Neural cell (in vitro differentiated cells): ENCODE measurements at regions not wholly inside any gene's neighbourhood (a gene's known extent, or its start where the extent isn't known, plus 50 kb on each side); places are given as distances from the start of the nearest gene placed in this dataset.

Experiments
- H2AFZ ChIP-seq: fragments of 200-600, 300-800 bp; sonication (generic), shearing (Covaris generic); 2 replicates; pipeline ENCODE4 v1.6.0; 2014; ENCODE audit warnings: low read depth, mild to moderate bottlenecking, antibody characterized with exemption, low read length, moderate library complexity
- H3F3A ChIP-seq: fragments of 200-600 bp; shearing (Covaris generic); 2 replicates; pipeline ENCODE4 v1.6.1; 2016; ENCODE audit warnings: mild to moderate bottlenecking, moderate library complexity, mixed read lengths, antibody characterized with exemption, low read length; ENCODE audit not compliant: insufficient read depth, poor library complexity, severe bottlenecking
- H3K27ac ChIP-seq: fragments of 200-600, 300-800 bp; sonication (generic), shearing (Covaris generic); 2 replicates; pipeline ENCODE4 v1.5.1; 2014; ENCODE audit warnings: mild to moderate bottlenecking, low read length, moderate library complexity
- H3K27me3 ChIP-seq: fragments of 300-800, 200-600 bp; sonication (generic), shearing (Covaris generic); 2 replicates; pipeline ENCODE4 v1.6.0; 2014; ENCODE audit warnings: mild to moderate bottlenecking, low read depth, low read length, moderate library complexity; ENCODE audit not compliant: insufficient read depth
- H3K36me3 ChIP-seq: fragments of 300-800, 200-600 bp; sonication (generic), shearing (Covaris generic); 2 replicates; pipeline ENCODE4 v1.5.1; 2014; ENCODE audit warnings: mild to moderate bottlenecking, antibody characterized with exemption, low read length, moderate library complexity; ENCODE audit not compliant: insufficient read depth
- H3K4me2 ChIP-seq: fragments of 300-800, 200-600 bp; sonication (generic), shearing (Covaris generic); 2 replicates; pipeline ENCODE4 v1.6.0; 2014; ENCODE audit warnings: mild to moderate bottlenecking, low read length
- H3K4me3 ChIP-seq: fragments of 300-800, 200-600 bp; sonication (generic), shearing (Covaris generic); 2 replicates; pipeline ENCODE4 v1.5.1; 2014; ENCODE audit warnings: mild to moderate bottlenecking, low read length, moderate library complexity
- H3K79me2 ChIP-seq: fragments of 200-600 bp; shearing (Covaris generic); replicated peaks from 2 replicates; pipeline ENCODE4 v1.6.0; 2014; ENCODE audit warnings: mild to moderate bottlenecking, low read length, moderate library complexity; ENCODE audit not compliant: insufficient read depth
- H3K9ac ChIP-seq: fragments of 300-800, 200-600 bp; sonication (generic), shearing (Covaris generic); 2 replicates; pipeline ENCODE4 v1.6.1; 2016; ENCODE audit warnings: mild to moderate bottlenecking, low read length, mixed read lengths
- H3K9me2 ChIP-seq: fragments of 200-600 bp; shearing (Covaris generic); 2 replicates; pipeline ENCODE4 v1.6.1; 2016; ENCODE audit warnings: mild to moderate bottlenecking, low read length, mixed read lengths; ENCODE audit not compliant: insufficient read depth
- H3K9me3 ChIP-seq: fragments of 200-600, 300-800 bp; sonication (generic), shearing (Covaris generic); 2 replicates; pipeline ENCODE4 v1.6.1; 2016; ENCODE audit warnings: mild to moderate bottlenecking, mixed run types, low read length, moderate library complexity, mixed read lengths
- H4K20me1 ChIP-seq: fragments of 200-600 bp; shearing (Covaris generic); 2 replicates; pipeline ENCODE4 v1.6.1; 2016; ENCODE audit warnings: mild to moderate bottlenecking, mixed run types; ENCODE audit not compliant: insufficient read depth
- EP300 ChIP-seq: fragments of 450-650 bp; conservative IDR thresholded peaks from 2 replicates; pipeline ENCODE4 v1.6.1; 2014; ENCODE audit warnings: antibody characterized with exemption, mild to moderate bottlenecking, moderate library complexity; ENCODE audit not compliant: poor library complexity, severe bottlenecking
- EZH2 ChIP-seq: fragments of 200-600, 300-800 bp; shearing (Covaris generic), sonication (generic); IDR thresholded peaks from 2 replicates; pipeline ENCODE4 v1.6.1; 2014; ENCODE audit warnings: antibody characterized with exemption, low read length, borderline replicate concordance, mild to moderate bottlenecking; ENCODE audit not compliant: insufficient read depth, poor library complexity, severe bottlenecking
- MXI1 ChIP-seq: fragments of 450-650 bp; conservative IDR thresholded peaks from 2 replicates; pipeline ENCODE4 v1.6.1; 2014; ENCODE audit warnings: antibody characterized with exemption, mild to moderate bottlenecking; ENCODE audit not compliant: poor library complexity, severe bottlenecking
- POLR2AphosphoS5 ChIP-seq: IDR thresholded peaks from 2 replicates; pipeline ENCODE4 v1.6.1; 2012
- RAD21 ChIP-seq: fragments of 450-650 bp; conservative IDR thresholded peaks from 2 replicates; pipeline ENCODE4 v1.6.1; 2014; ENCODE audit warnings: antibody characterized with exemption, mild to moderate bottlenecking, moderate library complexity
- REST ChIP-seq: IDR thresholded peaks from 2 replicates; pipeline ENCODE4 v1.6.1; 2012; ENCODE audit warnings: borderline replicate concordance
- SMC3 ChIP-seq: fragments of 450-650 bp; conservative IDR thresholded peaks from 2 replicates; pipeline ENCODE4 v1.6.1; 2014; ENCODE audit warnings: antibody characterized with exemption, mild to moderate bottlenecking, moderate library complexity; ENCODE audit not compliant: poor library complexity
- TAF1 ChIP-seq: IDR thresholded peaks from 2 replicates; pipeline ENCODE4 v1.6.1; 2012; ENCODE audit warnings: low read depth
- TF ChIP-seq, protein P1 (sequence below): fragments of 450-650 bp; IDR thresholded peaks from 2 replicates; pipeline ENCODE4 v1.5.1; 2014; ENCODE audit warnings: antibody characterized with exemption, mild to moderate bottlenecking, moderate library complexity; ENCODE audit not compliant: poor library complexity, severe bottlenecking

- Histone ChIP-seq H2AFZ (no peak overlapping the region), H3K9me2 (no peaks in the 10 kb centered on the region), H4K20me1 (no peaks in the 10 kb centered on the region), H3K36me3 (no peaks in the 10 kb centered on the region), H3K27ac (no peak overlapping the region), H3K9me3 (no peaks in the 10 kb centered on the region), H3F3A (no peaks in the 10 kb centered on the region), H3K4me3 (no peak overlapping the region), H3K79me2 (no peaks in the 10 kb centered on the region), H3K9ac (no peak overlapping the region), H3K4me2 (no peak overlapping the region), H3K27me3 (no peaks in the 10 kb centered on the region)
- TF ChIP-seq TAF1 (no peak), REST (no peak), EZH2 (no peak), RAD21 (no peak)
- TF ChIP-seq, protein P1, sequence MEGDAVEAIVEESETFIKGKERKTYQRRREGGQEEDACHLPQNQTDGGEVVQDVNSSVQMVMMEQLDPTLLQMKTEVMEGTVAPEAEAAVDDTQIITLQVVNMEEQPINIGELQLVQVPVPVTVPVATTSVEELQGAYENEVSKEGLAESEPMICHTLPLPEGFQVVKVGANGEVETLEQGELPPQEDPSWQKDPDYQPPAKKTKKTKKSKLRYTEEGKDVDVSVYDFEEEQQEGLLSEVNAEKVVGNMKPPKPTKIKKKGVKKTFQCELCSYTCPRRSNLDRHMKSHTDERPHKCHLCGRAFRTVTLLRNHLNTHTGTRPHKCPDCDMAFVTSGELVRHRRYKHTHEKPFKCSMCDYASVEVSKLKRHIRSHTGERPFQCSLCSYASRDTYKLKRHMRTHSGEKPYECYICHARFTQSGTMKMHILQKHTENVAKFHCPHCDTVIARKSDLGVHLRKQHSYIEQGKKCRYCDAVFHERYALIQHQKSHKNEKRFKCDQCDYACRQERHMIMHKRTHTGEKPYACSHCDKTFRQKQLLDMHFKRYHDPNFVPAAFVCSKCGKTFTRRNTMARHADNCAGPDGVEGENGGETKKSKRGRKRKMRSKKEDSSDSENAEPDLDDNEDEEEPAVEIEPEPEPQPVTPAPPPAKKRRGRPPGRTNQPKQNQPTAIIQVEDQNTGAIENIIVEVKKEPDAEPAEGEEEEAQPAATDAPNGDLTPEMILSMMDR = no peak
Measured at GRCh38 chr13:106118996-106119395, 416.5 kb downstream of the EFNB2 start.

GRCh38 chr13:106118050-106118449 is 417.4 kb downstream of the EFNB2 start:
- H3F3A ChIP-seq = no peaks in the 10 kb centered on the region
- no peak overlapping the region for H3K4me3 ChIP-seq
- no peak overlapping the region for H3K4me2 ChIP-seq

More at GRCh38 chr13:106118050-106118449, 417.4 kb downstream of the EFNB2 start:
- TF ChIP-seq, protein P1 = no peak
- TF ChIP-seq TAF1 (no peak), EP300 (no peak), MXI1 (no peak), POLR2AphosphoS5 (no peak), RAD21 (no peak), EZH2 (no peak), REST (no peak), SMC3 (no peak)
- Histone ChIP-seq H3K36me3 (no peaks in the 10 kb centered on the region), H3K9me2 (no peaks in the 10 kb centered on the region), H3K79me2 (no peaks in the 10 kb centered on the region), H3K9me3 (no peaks in the 10 kb centered on the region), H3K9ac (no peak overlapping the region), H3K27ac (no peak overlapping the region), H3K27me3 (no peaks in the 10 kb centered on the region), H2AFZ (no peak overlapping the region), H4K20me1 (no peaks in the 10 kb centered on the region)
